A549 (cell line): ENCODE measurements at regions not wholly inside any gene's neighbourhood (a gene's known extent, or its start where the extent isn't known, plus 50 kb on each side); places are given as distances from the start of the nearest gene placed in this dataset.

Source experiments
- CTCF ChIP-seq: fragments of >200 bp; sonication (Bioruptor Twin); formaldehyde crosslinking; IDR thresholded peaks from 3 replicates; pipeline ENCODE4 v1.5.1; 2016
- EHMT2 ChIP-seq: fragments of 200-600 bp; sonication (generic); IDR thresholded peaks from 2 replicates; pipeline ENCODE4 v1.6.1; 2016; ENCODE audit warnings: antibody characterized with exemption, low read depth, mild to moderate bottlenecking, moderate library complexity
- FOSL2 ChIP-seq, 2 experiments: fragments of 450-650 bp in 1 of 2; fragments of >200 bp in 1 of 2; sonication (Bioruptor Twin) in 1 of 2; formaldehyde crosslinking; IDR thresholded peaks; 2 replicates each; pipeline versions ENCODE4 v1.5.0 to v1.6.1; 2016 to 2020; ENCODE audit warnings: mild to moderate bottlenecking in 1 of 2, moderate library complexity in 1 of 2
- HDAC2 ChIP-seq: fragments of 200-600 bp; sonication (generic); IDR thresholded peaks from 2 replicates; pipeline ENCODE4 v1.6.1; 2016
- MAX ChIP-seq: IDR thresholded peaks from 2 replicates; pipeline ENCODE4 v1.6.1; 2012
- POLR2A ChIP-seq: IDR thresholded peaks from 2 replicates; pipeline ENCODE4 v1.6.1; 2012; ENCODE audit warnings: mild to moderate bottlenecking, low read length
- RCOR1 ChIP-seq: fragments of 150-350 bp; IDR thresholded peaks from 2 replicates; pipeline ENCODE4 v1.6.1; 2014; ENCODE audit warnings: antibody characterized with exemption, low read length, low read depth
- TF ChIP-seq, protein P1 (sequence below): IDR thresholded peaks from 2 replicates; pipeline ENCODE4 v1.6.1; 2012

- TF ChIP-seq HDAC2 (no peak), CTCF (no peak), FOSL2 (IDR thresholded peaks at IDR 0.05) (no peak), FOSL2 (CRISPR knock-in tag; IDR thresholded peaks at IDR 0.05) (no peak), MAX (no peak), POLR2A (no peak), EHMT2 (no peak), RCOR1 (no peak)
- TF ChIP-seq, protein P1, sequence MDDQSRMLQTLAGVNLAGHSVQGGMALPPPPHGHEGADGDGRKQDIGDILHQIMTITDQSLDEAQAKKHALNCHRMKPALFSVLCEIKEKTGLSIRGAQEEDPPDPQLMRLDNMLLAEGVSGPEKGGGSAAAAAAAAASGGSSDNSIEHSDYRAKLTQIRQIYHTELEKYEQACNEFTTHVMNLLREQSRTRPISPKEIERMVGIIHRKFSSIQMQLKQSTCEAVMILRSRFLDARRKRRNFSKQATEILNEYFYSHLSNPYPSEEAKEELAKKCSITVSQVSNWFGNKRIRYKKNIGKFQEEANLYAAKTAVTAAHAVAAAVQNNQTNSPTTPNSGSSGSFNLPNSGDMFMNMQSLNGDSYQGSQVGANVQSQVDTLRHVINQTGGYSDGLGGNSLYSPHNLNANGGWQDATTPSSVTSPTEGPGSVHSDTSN: no peak
Measured at GRCh38 chr5:164497311-164498064, 992.1 kb downstream of the MAT2B start.
